Ishikawa (cell line): ENCODE measurements at regions not wholly inside any gene's neighbourhood (a gene's known extent, or its start where the extent isn't known, plus 50 kb on each side); places are given as distances from the start of the nearest gene placed in this dataset.

Experiments used
- CEBPB ChIP-seq: IDR thresholded peaks from 2 replicates; pipeline ENCODE4 v1.6.1; 2012
- CREB1 ChIP-seq: IDR thresholded peaks from 2 replicates; pipeline ENCODE4 v1.6.1; 2012; ENCODE audit warnings: low read depth
- EGR1 ChIP-seq: IDR thresholded peaks from 2 replicates; pipeline ENCODE4 v1.6.1; 2012
- EP300 ChIP-seq: IDR thresholded peaks from 2 replicates; pipeline ENCODE4 v1.6.1; 2012; ENCODE audit warnings: borderline replicate concordance
- FOXM1 ChIP-seq: IDR thresholded peaks from 2 replicates; pipeline ENCODE4 v1.6.1; 2012; ENCODE audit warnings: low read depth, borderline replicate concordance
- MAX ChIP-seq: IDR thresholded peaks from 2 replicates; pipeline ENCODE4 v1.6.1; 2012
- NFIC ChIP-seq: IDR thresholded peaks from 2 replicates; pipeline ENCODE4 v1.6.1; 2012
- RAD21 ChIP-seq: IDR thresholded peaks from 2 replicates; pipeline ENCODE4 v1.6.1; 2012; ENCODE audit warnings: low read depth
- REST ChIP-seq: IDR thresholded peaks from 2 replicates; pipeline ENCODE4 v1.6.1; 2012; ENCODE audit warnings: low read depth, mild to moderate bottlenecking
- TAF1 ChIP-seq: IDR thresholded peaks from 2 replicates; pipeline ENCODE4 v1.6.1; 2012; ENCODE audit warnings: low read depth, mild to moderate bottlenecking
- TCF12 ChIP-seq: IDR thresholded peaks from 2 replicates; pipeline ENCODE4 v1.6.1; 2012; ENCODE audit warnings: low read depth
- TEAD4 ChIP-seq: IDR thresholded peaks from 2 replicates; pipeline ENCODE4 v1.6.1; 2012
- USF1 ChIP-seq: IDR thresholded peaks from 2 replicates; pipeline ENCODE4 v1.6.1; 2012
- YY1 ChIP-seq: IDR thresholded peaks from 2 replicates; pipeline ENCODE4 v1.6.1; 2012; ENCODE audit warnings: low read depth
- ZBTB7A ChIP-seq: IDR thresholded peaks from 2 replicates; pipeline ENCODE4 v1.6.1; 2012; ENCODE audit warnings: low read depth

- TF ChIP-seq FOXM1 (no peak), USF1 (no peak), ZBTB7A (no peak), NFIC (peak; percentile 43; the same call in 1 of the 2 replicates)
Measured at GRCh38 chr3:150238048-150238802, 169.9 kb upstream of the TSC22D2 start.

GRCh38 chr3:150237490-150237889 lies 170.6 kb upstream of the TSC22D2 start:
- no peak for TF ChIP-seq MAX
- no peak for TF ChIP-seq REST
- no peak for TF ChIP-seq EGR1
- TF ChIP-seq USF1: no peak
- no peak for TF ChIP-seq EP300
- TF ChIP-seq NFIC: no peak
- no peak for TF ChIP-seq TAF1

GRCh38 chr3:150236316-150237082 lies 171.6 kb upstream of the TSC22D2 start:
- TF ChIP-seq TCF12 (no peak), EGR1 (no peak), USF1 (no peak), RAD21 (no peak), YY1 (no peak), TEAD4 (no peak)

- TF ChIP-seq YY1: no peak
- TF ChIP-seq TAF1: no peak
- TF ChIP-seq FOXM1: no peak
Measured at GRCh38 chr3:150235799-150236198, 172.3 kb upstream of the TSC22D2 start.

GRCh38 chr3:150232992-150233451 lies 175.1 kb upstream of the TSC22D2 start:
- TF ChIP-seq RAD21 (no peak), TCF12 (no peak)

- TF ChIP-seq TCF12 (no peak), TAF1 (no peak), EP300 (no peak), USF1 (no peak), TEAD4 (no peak), FOXM1 (no peak), EGR1 (no peak), CREB1 (no peak), YY1 (no peak), ZBTB7A (no peak), REST (no peak), RAD21 (no peak), CEBPB (no peak), NFIC (no peak), MAX (no peak)
Measured at GRCh38 chr3:150230037-150230436, 178.1 kb upstream of the TSC22D2 start.
